Motor neuron (in vitro differentiated cells): ENCODE measurements at regions not wholly inside any gene's neighbourhood (a gene's known extent, or its start where the extent isn't known, plus 50 kb on each side); places are given as distances from the start of the nearest gene placed in this dataset.
"Not testable (repeated sequence)": the region's sequence is repeated elsewhere in the genome, so short reads cannot be mapped to it uniquely, and the experiment has no call there.

Experiments used
- ATAC-seq, 8 experiments: fragments of 200-7000 bp; cut with Tn5 transposase; replicated peaks in 6 of 8; 2 replicates each; pipeline ENCODE4 v1.8.0; 2021; ENCODE audit warnings: mild to moderate bottlenecking in 8 of 8, moderate library complexity in 8 of 8
- H3K27ac ChIP-seq, 2 donors: fragments of 250-450 bp; sonication (Bioruptor Pico); 2 replicates each; pipeline ENCODE4 v1.9.0; 2021; ENCODE audit warnings: antibody characterized with exemption in 2 of 2, mild to moderate bottlenecking in 2 of 2, moderate library complexity in 1 of 2
- H3K4me1 ChIP-seq, 2 donors: fragments of 250-450 bp; sonication (Bioruptor Pico); replicated peaks in 1 of 2; 2 replicates each; pipeline ENCODE4 v1.6.1; 2021; ENCODE audit warnings: antibody characterized with exemption in 2 of 2, mild to moderate bottlenecking in 2 of 2, moderate library complexity in 1 of 2
- H3K4me3 ChIP-seq, 5 donors: fragments of 250-450 bp; sonication (Bioruptor Pico); 2 replicates each; pipeline ENCODE4 v1.9.0; 2021; ENCODE audit warnings: antibody characterized with exemption in 5 of 5, mild to moderate bottlenecking in 5 of 5, moderate library complexity in 4 of 5
- WGBS, 10 experiments: fragments of 450-650 bp; shearing (Covaris generic); methylation state at CpG; one replicate each; pipeline ENCODE4 v1.0.0; 2022; 5-methylcytosine and 5-hydroxymethylcytosine counted together
- in situ Hi-C, 9 experiments: fragments of 400-800 bp; cut with MboI; loops; one replicate each; pipeline ENCODE4 v1.15.0; 2021; ENCODE audit warnings: low sequenced_read_pairs in 9 of 9, low pct_unique_long_range_greater_than_20kb in 2 of 9; ENCODE audit not compliant: unreplicated experiment in 9 of 9

- in situ Hi-C loops, result no loop called here
- ATAC-seq, result no peak
- no peak overlapping the region for H3K27ac ChIP-seq
- WGBS, 10 experiments, result 10 to 100% (median 94%) methylated on average over 1 of the region's 1 CpG; no CpG with 5 or more reads in 4 of the 10 experiments
- no peaks in the 10 kb centered on the region for H3K4me1 ChIP-seq
- H3K4me3 ChIP-seq, result no peak overlapping the region
Observed at GRCh38 chr14:83958359-83958758, 1571.6 kb upstream of the FLRT2 start.

GRCh38 chr14:83960832-83961512, 1569.0 kb upstream of the FLRT2 start:
- Histone ChIP-seq H3K27ac (no peak overlapping the region), H3K4me3 (no peak overlapping the region), H3K4me1 (no peaks in the 10 kb centered on the region)
- WGBS, 10 experiments, result 0 to 65% (median 17%) methylated on average over 1 to 2 of the region's 2 CpGs; no CpG with 5 or more reads in 2 of the 10 experiments
- in situ Hi-C loops, result no loop called here
- ATAC-seq, result no peak

- Histone ChIP-seq H3K4me1 (peaks cover 0 to 10% of the 10 kb centered on the region in 2 donors), H3K4me3 (no peak overlapping the region), H3K27ac (no peak overlapping the region)
- WGBS, 10 experiments, result 0 to 100% (median 60%) methylated on average over 1 to 5 of the region's 5 CpGs; no CpG with 5 or more reads in 2 of the 10 experiments
- in situ Hi-C loops, result no loop called here
- ATAC-seq, result no peak
Observed at GRCh38 chr14:83969998-83970397, 1559.9 kb upstream of the FLRT2 start.

- WGBS, 10 experiments, result 0 to 97% (median 78%) methylated on average over 1 to 3 of the region's 3 CpGs; no CpG with 5 or more reads in 1 of the 10 experiments
- in situ Hi-C loops, result no loop called here
- peaks cover 5 to 10% of the 10 kb centered on the region in 2 donors for H3K4me1 ChIP-seq
- no peak for ATAC-seq
- H3K27ac ChIP-seq, result no peak overlapping the region
- no peak overlapping the region for H3K4me3 ChIP-seq
Observed at GRCh38 chr14:83972631-83973030, 1557.3 kb upstream of the FLRT2 start.

- whole genome bisulfite sequencing, 10 experiments, result 8 to 100% (median 83%) methylated on average over 1 to 5 of the region's 5 CpGs
- Histone ChIP-seq H3K4me3 (no peak overlapping the region), H3K4me1 (peaks cover 4 to 5% of the 10 kb centered on the region in 2 donors), H3K27ac (no peak overlapping the region)
- in situ Hi-C loops, result no loop called here
- ATAC-seq, result no peak
Observed at GRCh38 chr14:83974647-83975163, 1555.2 kb upstream of the FLRT2 start.

GRCh38 chr14:83975435-83975834, 1554.5 kb upstream of the FLRT2 start:
- WGBS, 10 experiments, result 0 to 88% (median 67%) methylated on average over 1 to 2 of the region's 2 CpGs; no CpG with 5 or more reads in 1 of the 10 experiments
- peak in 3 of 8 experiments; percentile 72 to 85 (median 77) for ATAC-seq
- in situ Hi-C loops, result no loop called here
- H3K4me1 ChIP-seq, result peaks cover 0 to 5% of the 10 kb centered on the region in 2 donors
- H3K27ac ChIP-seq, result no peak overlapping the region
- H3K4me3 ChIP-seq, result no peak overlapping the region

- in situ Hi-C loops, result no loop called here
- H3K4me3 ChIP-seq, result no peak overlapping the region
- H3K27ac ChIP-seq, result no peak overlapping the region
- peak in 4 of 8 experiments; percentile 41 to 90 (median 76) for ATAC-seq
- 6 to 100% (median 58%) methylated on average over 1 to 7 of the region's 7 CpGs for WGBS, 10 experiments
- peaks cover 0 to 5% of the 10 kb centered on the region in 2 donors for H3K4me1 ChIP-seq
Observed at GRCh38 chr14:83975841-83976770, 1553.8 kb upstream of the FLRT2 start.

- Histone ChIP-seq H3K27ac (no peak overlapping the region), H3K4me3 (no peak overlapping the region), H3K4me1 (peaks cover 0 to 5% of the 10 kb centered on the region in 2 donors)
- in situ Hi-C loops, result no loop called here
- peak in 3 of 8 experiments; percentile 28 to 50 (median 43) for ATAC-seq
- WGBS, 10 experiments, result 45 to 91% (median 85%) methylated on average over 3 to 5 of the region's 5 CpGs; no CpG with 5 or more reads in 1 of the 10 experiments
Observed at GRCh38 chr14:83977583-83977982, 1552.4 kb upstream of the FLRT2 start.

- ATAC-seq, H3K27ac ChIP-seq, H3K4me1 ChIP-seq, H3K4me3 ChIP-seq, in situ Hi-C loops: not testable (repeated sequence)
- whole genome bisulfite sequencing, 10 experiments, result 6 to 100% (median 82%) methylated on average over 1 to 3 of the region's 3 CpGs; no CpG with 5 or more reads in 2 of the 10 experiments
Observed at GRCh38 chr14:83981676-83982258, 1548.2 kb upstream of the FLRT2 start.

- in situ Hi-C loops, result no loop called here
- ATAC-seq, result peak in 3 of 8 experiments; percentile 35 to 73 (median 38)
- Histone ChIP-seq H3K4me1 (peaks cover 0 to 5% of the 10 kb centered on the region in 2 donors), H3K27ac (no peak overlapping the region), H3K4me3 (no peak overlapping the region)
- 0 to 97% (median 82%) methylated on average over 1 to 3 of the region's 3 CpGs for WGBS, 10 experiments
Observed at GRCh38 chr14:83988275-83988674, 1541.7 kb upstream of the FLRT2 start.

GRCh38 chr14:83991666-83992065, 1538.3 kb upstream of the FLRT2 start:
- in situ Hi-C loops, result no loop called here
- Histone ChIP-seq H3K4me1 (peaks cover 0 to 5% of the 10 kb centered on the region in 2 donors), H3K27ac (no peak overlapping the region), H3K4me3 (no peak overlapping the region)
- ATAC-seq, result no peak
- 20 to 94% (median 54%) methylated on average over 1 to 3 of the region's 3 CpGs; no CpG with 5 or more reads in 2 of the 10 experiments for WGBS, 10 experiments

- 0 to 94% (median 79%) methylated on average over 1 to 3 of the region's 3 CpGs; no CpG with 5 or more reads in 2 of the 10 experiments for WGBS, 10 experiments
- H3K4me3 ChIP-seq, result no peak overlapping the region
- H3K27ac ChIP-seq, result no peak overlapping the region
- in situ Hi-C loops, result no loop called here
- no peak for ATAC-seq
- H3K4me1 ChIP-seq, result peaks cover 2 to 7% of the 10 kb centered on the region in 2 donors
Observed at GRCh38 chr14:83992857-83993256, 1537.1 kb upstream of the FLRT2 start.
